ENCODE measurements at regions not wholly inside any gene's neighbourhood (a gene's known extent, or its start where the extent isn't known, plus 50 kb on each side); places are given as distances from the start of the nearest gene placed in this dataset.

DNA sequence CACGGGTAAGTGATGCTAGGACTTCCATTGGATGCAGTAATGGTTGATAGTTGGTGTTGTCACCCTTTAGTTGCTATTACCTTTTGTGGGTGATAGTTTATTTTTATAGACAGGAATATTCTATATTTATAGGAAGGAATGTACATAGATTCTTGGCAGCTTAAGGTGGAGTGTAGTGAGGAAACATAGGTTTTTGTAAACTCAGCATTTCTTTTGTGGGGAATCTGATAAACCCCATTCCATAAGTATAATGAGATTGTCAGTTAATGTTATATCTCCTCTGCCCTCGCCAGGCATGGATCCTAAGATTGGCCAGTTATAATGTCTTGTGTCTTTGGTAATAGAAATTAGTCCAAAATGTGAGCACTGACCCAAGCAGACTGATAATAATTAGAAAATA, 262.7 kb downstream of the JRKL start:
- H3K9me2 ChIP-seq (replicated peaks; ENCODE audit: control insufficient read depth, low read length): no peaks in the 10 kb centered on the region
- H3K79me2 ChIP-seq (ENCODE audit: control insufficient read depth, low read length): no peaks in the 10 kb centered on the region
- H3K36me3 ChIP-seq (ENCODE audit: control insufficient read depth, low read length): no peaks in the 10 kb centered on the region
- H4K20me1 ChIP-seq (ENCODE audit: control insufficient read depth, insufficient read depth, low read depth, low read length): no peaks in the 10 kb centered on the region
- TF ChIP-seq EZH2phosphoT487 (IDR thresholded peaks at IDR 0.05; ENCODE audit: borderline replicate concordance, low read length): no peak
- TF ChIP-seq, protein P1, sequence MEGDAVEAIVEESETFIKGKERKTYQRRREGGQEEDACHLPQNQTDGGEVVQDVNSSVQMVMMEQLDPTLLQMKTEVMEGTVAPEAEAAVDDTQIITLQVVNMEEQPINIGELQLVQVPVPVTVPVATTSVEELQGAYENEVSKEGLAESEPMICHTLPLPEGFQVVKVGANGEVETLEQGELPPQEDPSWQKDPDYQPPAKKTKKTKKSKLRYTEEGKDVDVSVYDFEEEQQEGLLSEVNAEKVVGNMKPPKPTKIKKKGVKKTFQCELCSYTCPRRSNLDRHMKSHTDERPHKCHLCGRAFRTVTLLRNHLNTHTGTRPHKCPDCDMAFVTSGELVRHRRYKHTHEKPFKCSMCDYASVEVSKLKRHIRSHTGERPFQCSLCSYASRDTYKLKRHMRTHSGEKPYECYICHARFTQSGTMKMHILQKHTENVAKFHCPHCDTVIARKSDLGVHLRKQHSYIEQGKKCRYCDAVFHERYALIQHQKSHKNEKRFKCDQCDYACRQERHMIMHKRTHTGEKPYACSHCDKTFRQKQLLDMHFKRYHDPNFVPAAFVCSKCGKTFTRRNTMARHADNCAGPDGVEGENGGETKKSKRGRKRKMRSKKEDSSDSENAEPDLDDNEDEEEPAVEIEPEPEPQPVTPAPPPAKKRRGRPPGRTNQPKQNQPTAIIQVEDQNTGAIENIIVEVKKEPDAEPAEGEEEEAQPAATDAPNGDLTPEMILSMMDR (IDR thresholded peaks at IDR 0.05; ENCODE audit: low read depth, low read length, poor library complexity, severe bottlenecking): no peak
- no peaks in the 10 kb centered on the region for H3K4me1 ChIP-seq (ENCODE audit: control insufficient read depth, low read length)
- no peak overlapping the region for H3K27ac ChIP-seq (ENCODE audit: low read depth, low read length)
- no peaks in the 10 kb centered on the region for H3K9me3 ChIP-seq (ENCODE audit: control insufficient read depth, insufficient read depth, low read length)
- no peaks in the 10 kb centered on the region for H3K27me3 ChIP-seq (ENCODE audit: control insufficient read depth, low read length)
- no peaks in the 10 kb centered on the region for H3F3A ChIP-seq (ENCODE audit: control insufficient read depth, insufficient read depth)
- no peak overlapping the region for H3K4me3 ChIP-seq (ENCODE audit: low read length)
- no peak overlapping the region for H3K4me2 ChIP-seq (ENCODE audit: low read length)

- no peaks in the 10 kb centered on the region for H3K4me1 ChIP-seq (ENCODE audit: control insufficient read depth, low read length)
- no peak overlapping the region for H3K4me2 ChIP-seq (ENCODE audit: low read length)
- no peaks in the 10 kb centered on the region for H3K27me3 ChIP-seq (ENCODE audit: control insufficient read depth, low read length)
- H3K4me3 ChIP-seq (ENCODE audit: low read length): no peak overlapping the region
- H3K9me3 ChIP-seq (ENCODE audit: control insufficient read depth, insufficient read depth, low read length): no peaks in the 10 kb centered on the region
- H3K9me2 ChIP-seq (replicated peaks; ENCODE audit: control insufficient read depth, low read length): no peaks in the 10 kb centered on the region
- no peaks in the 10 kb centered on the region for H3F3A ChIP-seq (ENCODE audit: control insufficient read depth, insufficient read depth)
- H3K27ac ChIP-seq (ENCODE audit: low read depth, low read length): no peak overlapping the region
- H4K20me1 ChIP-seq (ENCODE audit: control insufficient read depth, insufficient read depth, low read depth, low read length): no peaks in the 10 kb centered on the region
- no peak for TF ChIP-seq EZH2phosphoT487 (IDR thresholded peaks at IDR 0.05; ENCODE audit: borderline replicate concordance, low read length)
- TF ChIP-seq, protein P1 (IDR thresholded peaks at IDR 0.05; ENCODE audit: low read depth, low read length, poor library complexity, severe bottlenecking): no peak
- H3K79me2 ChIP-seq (ENCODE audit: control insufficient read depth, low read length): no peaks in the 10 kb centered on the region
- H3K36me3 ChIP-seq (ENCODE audit: control insufficient read depth, low read length): no peaks in the 10 kb centered on the region
These were observed 265.7 kb downstream of the JRKL start for GRCh38 chr11:96655474-96655873.

GRCh38 chr11:96658436-96658835, 268.6 kb downstream of the JRKL start:
- TF ChIP-seq, protein P1 (IDR thresholded peaks at IDR 0.05; ENCODE audit: low read depth, low read length, poor library complexity, severe bottlenecking): no peak
- TF ChIP-seq EZH2phosphoT487 (IDR thresholded peaks at IDR 0.05; ENCODE audit: borderline replicate concordance, low read length): no peak
- Histone ChIP-seq H3K27me3 (ENCODE audit: control insufficient read depth, low read length) (no peaks in the 10 kb centered on the region), H4K20me1 (ENCODE audit: control insufficient read depth, insufficient read depth, low read depth, low read length) (no peaks in the 10 kb centered on the region), H3K4me3 (ENCODE audit: low read length) (no peak overlapping the region), H3K4me1 (ENCODE audit: control insufficient read depth, low read length) (no peaks in the 10 kb centered on the region), H3K9me3 (ENCODE audit: control insufficient read depth, insufficient read depth, low read length) (no peaks in the 10 kb centered on the region), H3K27ac (ENCODE audit: low read depth, low read length) (no peak overlapping the region), H3K4me2 (ENCODE audit: low read length) (no peak overlapping the region), H3K36me3 (ENCODE audit: control insufficient read depth, low read length) (no peaks in the 10 kb centered on the region), H3K9me2 (replicated peaks; ENCODE audit: control insufficient read depth, low read length) (no peaks in the 10 kb centered on the region), H3K79me2 (ENCODE audit: control insufficient read depth, low read length) (no peaks in the 10 kb centered on the region), H3F3A (ENCODE audit: control insufficient read depth, insufficient read depth) (no peaks in the 10 kb centered on the region)

DNA sequence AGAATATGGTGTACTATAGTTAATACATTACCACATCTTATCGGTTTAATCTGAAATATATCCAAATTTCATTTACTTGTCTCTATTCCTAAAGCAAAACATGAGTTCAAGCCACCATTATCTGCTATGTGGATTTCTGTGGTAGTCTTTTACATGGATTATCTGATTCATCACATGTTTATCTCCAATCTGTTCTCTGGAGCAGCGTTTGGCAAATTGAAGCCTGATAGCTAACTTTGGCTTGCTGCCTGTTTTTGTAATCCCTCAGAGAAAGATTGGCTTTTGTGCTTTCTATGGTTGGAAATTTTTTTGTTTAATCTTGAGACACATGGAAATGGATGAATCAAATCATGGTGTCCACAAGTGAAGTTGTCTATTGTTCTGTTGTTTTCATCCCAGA, 274.3 kb downstream of the JRKL start:
- H3F3A ChIP-seq (ENCODE audit: control insufficient read depth, insufficient read depth): no peaks in the 10 kb centered on the region
- no peak overlapping the region for H3K4me2 ChIP-seq (ENCODE audit: low read length)
- TF ChIP-seq, protein P1 (IDR thresholded peaks at IDR 0.05; ENCODE audit: low read depth, low read length, poor library complexity, severe bottlenecking): no peak
- no peak for TF ChIP-seq EZH2phosphoT487 (IDR thresholded peaks at IDR 0.05; ENCODE audit: borderline replicate concordance, low read length)
- no peaks in the 10 kb centered on the region for H4K20me1 ChIP-seq (ENCODE audit: control insufficient read depth, insufficient read depth, low read depth, low read length)
- no peaks in the 10 kb centered on the region for H3K9me2 ChIP-seq (replicated peaks; ENCODE audit: control insufficient read depth, low read length)
- no peaks in the 10 kb centered on the region for H3K36me3 ChIP-seq (ENCODE audit: control insufficient read depth, low read length)
- no peaks in the 10 kb centered on the region for H3K27me3 ChIP-seq (ENCODE audit: control insufficient read depth, low read length)
- no peak overlapping the region for H3K4me3 ChIP-seq (ENCODE audit: low read length)
- no peaks in the 10 kb centered on the region for H3K9me3 ChIP-seq (ENCODE audit: control insufficient read depth, insufficient read depth, low read length)
- H3K27ac ChIP-seq (ENCODE audit: low read depth, low read length): no peak overlapping the region
- no peaks in the 10 kb centered on the region for H3K4me1 ChIP-seq (ENCODE audit: control insufficient read depth, low read length)
- H3K79me2 ChIP-seq (ENCODE audit: control insufficient read depth, low read length): no peaks in the 10 kb centered on the region
